OCI-LY3 (cell line): ENCODE measurements at regions not wholly inside any gene's neighbourhood (a gene's known extent, or its start where the extent isn't known, plus 50 kb on each side); places are given as distances from the start of the nearest gene placed in this dataset.

Source experiments
- H2AFZ ChIP-seq: fragments of 200-600, 300-600 bp; shearing (Covaris generic); 2 replicates; pipeline ENCODE4 v1.6.0; 2014; ENCODE audit warnings: antibody characterized with exemption, low read depth, low read length
- H3K27ac ChIP-seq: fragments of 200-600, 300-600 bp; sonication (generic); 2 replicates; pipeline ENCODE4 v1.5.1; 2014; ENCODE audit warnings: mild to moderate bottlenecking, low read length, moderate library complexity, mixed read lengths
- H3K27me3 ChIP-seq: fragments of 200-600, 300-600 bp; sonication (generic); 2 replicates; pipeline ENCODE4 v1.6.1; 2014; ENCODE audit warnings: low read depth, low read length, mixed read lengths
- H3K36me3 ChIP-seq: fragments of 200-600, 300-600 bp; sonication (generic); replicated peaks from 2 replicates; pipeline ENCODE3; 2014; ENCODE audit warnings: low read depth, low read length, mixed read lengths
- H3K4me1 ChIP-seq: fragments of 300-600, 200-600 bp; sonication (generic); 2 replicates; pipeline ENCODE4 v1.6.1; 2014; ENCODE audit warnings: low read length, mixed read lengths
- H3K4me2 ChIP-seq: fragments of 200-600, 300-600 bp; sonication (generic); 2 replicates; pipeline ENCODE4 v1.6.1; 2014; ENCODE audit warnings: low read length, mixed read lengths
- H3K4me3 ChIP-seq: fragments of 300-600, 200-600 bp; sonication (generic); 2 replicates; pipeline ENCODE4 v1.5.1; 2014; ENCODE audit warnings: antibody characterized with exemption, mild to moderate bottlenecking, low read length, moderate library complexity
- H3K79me2 ChIP-seq: fragments of 300-600, 200-600 bp; shearing (Covaris generic); 2 replicates; pipeline ENCODE4 v1.6.1; 2014; ENCODE audit warnings: mild to moderate bottlenecking, low read length, mixed read lengths
- H3K9ac ChIP-seq: fragments of 300-600, 200-600 bp; shearing (Covaris generic); 2 replicates; pipeline ENCODE4 v1.6.0; 2014; ENCODE audit warnings: mild to moderate bottlenecking, low read length, moderate library complexity
- H3K9me3 ChIP-seq: fragments of 200-600, 300-600 bp; shearing (Covaris generic); 2 replicates; pipeline ENCODE4 v1.6.1; 2014; ENCODE audit warnings: low read length, mixed read lengths; ENCODE audit not compliant: insufficient read depth
- H4K20me1 ChIP-seq: fragments of 200-600, 300-600 bp; sonication (generic); 2 replicates; pipeline ENCODE4 v1.6.1; 2016; ENCODE audit warnings: low read length, mixed read lengths; ENCODE audit not compliant: insufficient read depth
- CTCF ChIP-seq: fragments of 200-600, 300-600 bp; sonication (generic); IDR thresholded peaks from 2 replicates; pipeline ENCODE4 v1.5.1; 2014; ENCODE audit warnings: antibody characterized with exemption, low read length, low read depth
- EZH2phosphoT487 ChIP-seq: fragments of 200-600 bp; shearing (Covaris generic); IDR thresholded peaks from 2 replicates; pipeline ENCODE4 v1.6.1; 2018; ENCODE audit warnings: antibody characterized with exemption, mixed run types, low read depth

- Histone ChIP-seq H3K27me3 (peaks cover 28% of the 10 kb centered on the region; the same call in 1 of the 2 replicates), H3K27ac (no peak overlapping the region)
- TF ChIP-seq CTCF (no peak), EZH2phosphoT487 (no peak)
Observed at GRCh38 chr11:70508231-70508480, 109.8 kb downstream of the CTTN start.

GRCh38 chr11:70509476-70509875, 111.1 kb downstream of the CTTN start:
- no peak overlapping the region for H3K9ac ChIP-seq
- TF ChIP-seq CTCF (no peak), EZH2phosphoT487 (no peak)

More at GRCh38 chr11:70508231-70508480, 109.8 kb downstream of the CTTN start:
- Histone ChIP-seq H3K4me2 (no peak overlapping the region), H3K9ac (no peak overlapping the region), H2AFZ (no peak overlapping the region), H3K79me2 (no peaks in the 10 kb centered on the region), H3K4me3 (no peak overlapping the region), H3K36me3 (no peaks in the 10 kb centered on the region), H4K20me1 (no peaks in the 10 kb centered on the region), H3K9me3 (peaks cover 20% of the 10 kb centered on the region), H3K4me1 (peaks cover 7% of the 10 kb centered on the region)

GRCh38 chr11:70510106-70510505, 111.8 kb downstream of the CTTN start:
- Histone ChIP-seq H3K4me2 (no peak overlapping the region), H3K9me3 (peaks cover 27% of the 10 kb centered on the region), H3K4me3 (no peak overlapping the region), H3K9ac (no peak overlapping the region), H3K27me3 (peaks cover 38% of the 10 kb centered on the region; the same call in 1 of the 2 replicates), H2AFZ (no peak overlapping the region), H3K79me2 (no peaks in the 10 kb centered on the region), H4K20me1 (no peaks in the 10 kb centered on the region), H3K4me1 (no peaks in the 10 kb centered on the region), H3K27ac (no peak overlapping the region), H3K36me3 (peaks cover 4% of the 10 kb centered on the region)
- no peak for TF ChIP-seq EZH2phosphoT487
- no peak for TF ChIP-seq CTCF

More at GRCh38 chr11:70509476-70509875, 111.1 kb downstream of the CTTN start:
- H3K4me3 ChIP-seq, result no peak overlapping the region
- H3K9me3 ChIP-seq, result peaks cover 27% of the 10 kb centered on the region
- H3K36me3 ChIP-seq, result peaks cover 4% of the 10 kb centered on the region
- no peak overlapping the region for H3K27ac ChIP-seq
- no peaks in the 10 kb centered on the region for H4K20me1 ChIP-seq
- H3K4me1 ChIP-seq, result no peaks in the 10 kb centered on the region
- no peak overlapping the region for H3K4me2 ChIP-seq
- H3K27me3 ChIP-seq, result peaks cover 38% of the 10 kb centered on the region; the same call in 1 of the 2 replicates
- no peaks in the 10 kb centered on the region for H3K79me2 ChIP-seq
- H2AFZ ChIP-seq, result no peak overlapping the region

- no peak overlapping the region for H3K4me3 ChIP-seq
- H3K27me3 ChIP-seq, result peaks cover 38% of the 10 kb centered on the region; the same call in 1 of the 2 replicates
- H3K79me2 ChIP-seq, result no peaks in the 10 kb centered on the region
- H3K9me3 ChIP-seq, result peaks cover 27% of the 10 kb centered on the region
- H2AFZ ChIP-seq, result no peak overlapping the region
- H4K20me1 ChIP-seq, result no peaks in the 10 kb centered on the region
- no peaks in the 10 kb centered on the region for H3K4me1 ChIP-seq
- H3K9ac ChIP-seq, result no peak overlapping the region
- no peak overlapping the region for H3K27ac ChIP-seq
- TF ChIP-seq EZH2phosphoT487 (no peak), CTCF (no peak)
- H3K4me2 ChIP-seq, result no peak overlapping the region
- H3K36me3 ChIP-seq, result peaks cover 4% of the 10 kb centered on the region
Observed at GRCh38 chr11:70510571-70510970, 112.2 kb downstream of the CTTN start.
